ENCODE measurements at regions not wholly inside any gene's neighbourhood (a gene's known extent, or its start where the extent isn't known, plus 50 kb on each side); places are given as distances from the start of the nearest gene placed in this dataset.

DNA sequence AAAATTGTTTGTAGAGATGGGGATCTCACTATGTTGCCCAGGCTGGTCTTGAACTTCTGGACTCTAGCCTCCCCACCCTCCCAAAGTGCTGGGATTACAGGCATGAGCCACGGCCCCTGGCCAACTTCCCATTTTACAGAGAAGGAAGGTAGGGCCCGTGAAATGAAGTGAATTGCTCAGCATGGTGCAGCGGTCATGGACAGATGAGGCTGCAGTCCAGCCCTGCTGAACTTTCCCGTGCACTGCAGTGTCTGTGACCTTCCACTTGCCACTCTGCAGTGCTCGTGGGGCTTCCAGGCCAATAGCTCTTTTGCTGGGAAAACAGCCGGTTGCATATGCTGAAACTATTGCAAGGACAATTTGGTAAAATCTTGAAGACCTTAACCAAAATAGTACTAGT lies 454.4 kb upstream of the FAT1 start:
- TF ChIP-seq TAF1 (IDR thresholded peaks at IDR 0.05; ENCODE audit: borderline replicate concordance, insufficient read depth, low read length) (no peak), POLR2AphosphoS5 (IDR thresholded peaks at IDR 0.05; ENCODE audit: low read depth, low read length) (no peak)
- TF ChIP-seq, protein P1, sequence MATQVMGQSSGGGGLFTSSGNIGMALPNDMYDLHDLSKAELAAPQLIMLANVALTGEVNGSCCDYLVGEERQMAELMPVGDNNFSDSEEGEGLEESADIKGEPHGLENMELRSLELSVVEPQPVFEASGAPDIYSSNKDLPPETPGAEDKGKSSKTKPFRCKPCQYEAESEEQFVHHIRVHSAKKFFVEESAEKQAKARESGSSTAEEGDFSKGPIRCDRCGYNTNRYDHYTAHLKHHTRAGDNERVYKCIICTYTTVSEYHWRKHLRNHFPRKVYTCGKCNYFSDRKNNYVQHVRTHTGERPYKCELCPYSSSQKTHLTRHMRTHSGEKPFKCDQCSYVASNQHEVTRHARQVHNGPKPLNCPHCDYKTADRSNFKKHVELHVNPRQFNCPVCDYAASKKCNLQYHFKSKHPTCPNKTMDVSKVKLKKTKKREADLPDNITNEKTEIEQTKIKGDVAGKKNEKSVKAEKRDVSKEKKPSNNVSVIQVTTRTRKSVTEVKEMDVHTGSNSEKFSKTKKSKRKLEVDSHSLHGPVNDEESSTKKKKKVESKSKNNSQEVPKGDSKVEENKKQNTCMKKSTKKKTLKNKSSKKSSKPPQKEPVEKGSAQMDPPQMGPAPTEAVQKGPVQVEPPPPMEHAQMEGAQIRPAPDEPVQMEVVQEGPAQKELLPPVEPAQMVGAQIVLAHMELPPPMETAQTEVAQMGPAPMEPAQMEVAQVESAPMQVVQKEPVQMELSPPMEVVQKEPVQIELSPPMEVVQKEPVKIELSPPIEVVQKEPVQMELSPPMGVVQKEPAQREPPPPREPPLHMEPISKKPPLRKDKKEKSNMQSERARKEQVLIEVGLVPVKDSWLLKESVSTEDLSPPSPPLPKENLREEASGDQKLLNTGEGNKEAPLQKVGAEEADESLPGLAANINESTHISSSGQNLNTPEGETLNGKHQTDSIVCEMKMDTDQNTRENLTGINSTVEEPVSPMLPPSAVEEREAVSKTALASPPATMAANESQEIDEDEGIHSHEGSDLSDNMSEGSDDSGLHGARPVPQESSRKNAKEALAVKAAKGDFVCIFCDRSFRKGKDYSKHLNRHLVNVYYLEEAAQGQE (IDR thresholded peaks at IDR 0.05; ENCODE audit: insufficient read depth in 1 of 2, low read depth in 2 of 2, low read length in 2 of 2): no peak
